Pancreas (tissue), 10 donors: ENCODE measurements at regions not wholly inside any gene's neighbourhood (a gene's known extent, or its start where the extent isn't known, plus 50 kb on each side); places are given as distances from the start of the nearest gene placed in this dataset.

ENCODE experiments used
- ATAC-seq, 4 donors: fragments of 200-7000 bp; cut with Tn5 transposase; one replicate each; pipeline versions ENCODE4 v1.8.0 to v1.9.1; 2020; ENCODE audit warnings: mild to moderate bottlenecking in 4 of 4, moderate library complexity in 4 of 4
- DNase-seq, 6 donors: peaks; one replicate each; pipeline ENCODE4 v3.0.0-alpha.2; 2020
- FAIRE-seq: peaks from 2 replicates; lab custom pipeline; 2012; peaks lifted over from hg19 to GRCh38; lab: Jason Lieb, UNC
- H3K27ac ChIP-seq, 4 donors: fragments of 200-600 bp; sonication (generic); 1 replicate in 3 of 4; 2 replicates in 1 of 4; pipeline versions ENCODE4 v1.5.0 to v1.8.0; 2020
- H3K27me3 ChIP-seq, 4 donors: fragments of 200-600 bp; one replicate each; pipeline ENCODE4 v1.8.0; 2021
- H3K36me3 ChIP-seq, 3 donors: fragments of 200-600 bp; sonication (generic) in 1 of 3; one replicate each; pipeline versions ENCODE4 v1.5.0 to v1.8.0; 2020 to 2021
- H3K4me1 ChIP-seq, 3 donors: fragments of 200-600 bp; one replicate each; pipeline ENCODE4 v1.8.0; 2021
- H3K4me3 ChIP-seq, 4 donors: fragments of 200-600 bp; sonication (generic) in 2 of 4; one replicate each; pipeline versions ENCODE4 v1.5.0 to v1.8.0; 2020 to 2021
- H3K9me3 ChIP-seq, 4 donors: fragments of 200-600 bp; one replicate each; pipeline ENCODE4 v1.8.0; 2021
- CTCF ChIP-seq, 4 donors: fragments of 200-600 bp; sonication (generic) in 3 of 4; IDR thresholded peaks; one replicate each; pipeline versions ENCODE4 v1.5.0 to v1.8.0; 2021; ENCODE audit warnings: antibody characterized with exemption in 4 of 4
- WGBS, 2 donors: extraction: QIAGEN DNeasy Blood & Tissue Kit; methylation state at CpG; one replicate each; pipeline ENCODE4 v1.1.7; 2013; 5-methylcytosine and 5-hydroxymethylcytosine counted together
- intact Hi-C, 3 donors: fragments of 100-400 bp; cut with DNase I; formaldehyde crosslinking; loops; one replicate each; pipeline versions ENCODE4 v1.11.1 to v1.14.2; 2022
- donor health status: healthy with polysubstance abuse.
- donor health status: DM: no; HTN: no; CAD: no; lungs with moderate emphysema.
- donor health status: DM: no; HTN: no; CAD: no.
- donor health status: control.
- donor health status: control.
- donor health status: Bipolar disorder and iron deficiency.
- donor health status: DM: yes; HTN: yes; CAD: no.
- donor health status: DM: no; HTN: no; CAD: no.
- donor health status: DM: no; HTN: no; CAD: no.
- donor health status: DM: yes; HTN: yes; CAD: no.

DNA sequence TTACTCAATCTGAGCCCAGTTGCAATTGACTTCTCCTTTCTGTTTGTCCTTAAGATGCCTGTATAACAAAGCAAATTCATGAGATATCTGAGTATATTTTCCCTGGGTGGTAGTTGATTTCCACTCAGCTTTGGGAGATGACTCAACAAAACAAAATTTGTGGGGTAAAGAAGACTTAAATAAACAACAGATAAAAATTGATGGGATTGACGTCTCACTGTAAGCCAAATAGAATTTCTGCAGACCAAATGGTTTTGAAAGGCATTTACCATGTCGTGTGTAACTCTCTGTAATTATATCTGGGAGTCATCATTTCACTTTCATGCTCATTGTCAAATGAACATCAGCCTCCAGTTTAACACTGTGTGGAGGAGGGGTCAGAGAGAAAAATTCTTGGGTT is 255.4 kb upstream of the MYO3A start:
- Histone ChIP-seq H3K27me3 (no peaks in the 10 kb centered on the region), H3K36me3 (no peaks in the 10 kb centered on the region), H3K9me3 (no peaks in the 10 kb centered on the region), H3K27ac (no peak overlapping the region), H3K4me3 (no peak overlapping the region), H3K4me1 (no peaks in the 10 kb centered on the region)
- ATAC-seq = no peak
- intact Hi-C loops = no loop called here
- 25 to 35% methylated on average over 2 of the region's 2 CpGs for WGBS, 2 donors
- TF ChIP-seq CTCF (IDR thresholded peaks at IDR 0.05) = no peak
- DNase-seq = no peak
- no peak for FAIRE-seq

GRCh38 chr10:25682203-25682851 is 251.7 kb upstream of the MYO3A start:
- H3K9me3 ChIP-seq = no peaks in the 10 kb centered on the region
- no peaks in the 10 kb centered on the region for H3K27me3 ChIP-seq
- intact Hi-C loops = no loop called here
- no peaks in the 10 kb centered on the region for H3K36me3 ChIP-seq
- H3K4me1 ChIP-seq = no peaks in the 10 kb centered on the region
- no peak for TF ChIP-seq CTCF (IDR thresholded peaks at IDR 0.05)
- peak in 3 of 4 donors; percentile 48 to 89 (median 74) for ATAC-seq
- FAIRE-seq = no peak
- no peak overlapping the region for H3K27ac ChIP-seq
- H3K4me3 ChIP-seq = no peak overlapping the region
- WGBS, 2 donors = 40 to 43% methylated on average over 9 of the region's 9 CpGs
- no peak for DNase-seq

GRCh38 chr10:25683344-25683743 is 250.7 kb upstream of the MYO3A start:
- FAIRE-seq (no peak), DNase-seq (no peak), ATAC-seq (no peak)
- Histone ChIP-seq H3K4me1 (no peaks in the 10 kb centered on the region), H3K36me3 (no peaks in the 10 kb centered on the region), H3K4me3 (no peak overlapping the region), H3K9me3 (no peaks in the 10 kb centered on the region), H3K27me3 (no peaks in the 10 kb centered on the region), H3K27ac (no peak overlapping the region)
- 72 to 78% methylated on average over 4 of the region's 4 CpGs for WGBS, 2 donors
- TF ChIP-seq CTCF (IDR thresholded peaks at IDR 0.05) = no peak
- intact Hi-C loops = no loop called here

- no peaks in the 10 kb centered on the region for H3K36me3 ChIP-seq
- ATAC-seq = no peak
- H3K9me3 ChIP-seq = no peaks in the 10 kb centered on the region
- no peak for TF ChIP-seq CTCF (IDR thresholded peaks at IDR 0.05)
- DNase-seq = no peak
- 70 to 74% methylated on average over 1 of the region's 1 CpG for WGBS, 2 donors
- intact Hi-C loops = no loop called here
- H3K4me1 ChIP-seq = no peaks in the 10 kb centered on the region
- no peaks in the 10 kb centered on the region for H3K27me3 ChIP-seq
- no peak for FAIRE-seq
- H3K4me3 ChIP-seq = no peak overlapping the region
- H3K27ac ChIP-seq = no peak overlapping the region
Observed at GRCh38 chr10:25687521-25687920, 246.5 kb upstream of the MYO3A start.

- DNase-seq (no peak), FAIRE-seq (no peak), ATAC-seq (no peak)
- Histone ChIP-seq H3K27ac (no peak overlapping the region), H3K4me3 (no peak overlapping the region), H3K9me3 (no peaks in the 10 kb centered on the region), H3K4me1 (no peaks in the 10 kb centered on the region), H3K27me3 (no peaks in the 10 kb centered on the region), H3K36me3 (no peaks in the 10 kb centered on the region)
- WGBS, 2 donors = 73 to 88% methylated on average over 3 of the region's 3 CpGs
- intact Hi-C loops = loop anchor here in 1 of 3 donors (10.0 kb wide), 1 partner anchor 405 kb away; no protein-coding TSS in a partner anchor
- no peak for TF ChIP-seq CTCF (IDR thresholded peaks at IDR 0.05)
Observed at GRCh38 chr10:25689346-25690100, 244.5 kb upstream of the MYO3A start.
